ENCODE measurements at regions not wholly inside any gene's neighbourhood (a gene's known extent, or its start where the extent isn't known, plus 50 kb on each side); places are given as distances from the start of the nearest gene placed in this dataset.

DNA sequence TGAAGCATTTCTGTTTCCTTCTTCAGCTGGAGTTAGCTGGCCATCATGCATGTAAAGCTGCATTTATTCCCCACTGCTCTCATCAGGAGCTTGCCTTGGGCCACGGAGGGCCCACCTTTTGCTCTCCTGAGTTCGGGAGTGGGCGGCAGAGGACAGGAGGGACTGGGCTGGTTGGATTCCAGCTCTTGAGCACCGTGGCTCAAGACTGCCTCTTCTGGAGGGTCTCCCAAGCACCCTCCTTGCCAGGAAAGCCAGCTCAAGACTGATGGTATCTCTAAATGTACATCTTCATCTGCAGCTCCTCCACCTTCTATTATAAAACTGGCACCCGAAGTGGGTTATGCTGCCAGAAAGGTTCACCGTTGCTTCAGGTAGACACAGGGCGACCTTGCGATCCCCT lies 399.6 kb upstream of the IRX1 start:
- ChIA-PET POLR2A (interaction anchor here (1.1 kb wide), 1 partner anchor 13 kb away, joined by 3 read pairs; no protein-coding TSS in a partner anchor), CTCF (ENCODE audit: low intra/inter-chr PET ratio) (no interaction called here)
- in situ Hi-C loops (cut with MboI), result no loop called here
- no peak overlapping the region for H3K4me3 ChIP-seq
- no peaks in the 10 kb centered on the region for H3K79me2 ChIP-seq (ENCODE audit: control insufficient read depth, insufficient read depth, low read length)
- 0% methylated on average over 8 of the region's 8 CpGs for WGBS (ENCODE audit: insufficient coverage, low coverage, missing lambda C conversion rate)
- no peaks in the 10 kb centered on the region for H3K9me3 ChIP-seq (replicated peaks; ENCODE audit: control insufficient read depth, insufficient read depth, low read depth, low read length)
- no peak overlapping the region for H3K27ac ChIP-seq (ENCODE audit: extremely low read depth, low read depth, low read length)
- H3K27me3 ChIP-seq (ENCODE audit: control insufficient read depth in 2 of 2, insufficient read depth in 2 of 2, low read length in 2 of 2), result peaks cover 16 to 47% of the 10 kb centered on the region in 2 experiments; a peak in 4 of 5 replicates
- no peaks in the 10 kb centered on the region for H3K4me1 ChIP-seq (replicated peaks in 1 of 2; ENCODE audit: control insufficient read depth in 2 of 2, insufficient read depth in 2 of 2, low read length in 2 of 2)
- no peaks in the 10 kb centered on the region for H3K9me1 ChIP-seq (ENCODE audit: control insufficient read depth, insufficient read depth, low read length)
- no peak overlapping the region for H3K4me2 ChIP-seq (ENCODE audit: insufficient read depth, low read length)
- ATAC-seq (no peak), DNase-seq (ENCODE audit: extremely low read depth in 1 of 4, low spot score in 3 of 4) (no peak), FAIRE-seq (no peak)
- no TSS peak for BruUV-seq (replicated peaks)
- intact Hi-C loops (cut with micrococcal nuclease), result no loop called here
- no peaks in the 10 kb centered on the region for H3K36me3 ChIP-seq (ENCODE audit: control insufficient read depth, insufficient read depth, low read length)
- no peaks in the 10 kb centered on the region; the same call in 1 of the 2 replicates for H4K20me1 ChIP-seq (replicated peaks; ENCODE audit: control insufficient read depth, insufficient read depth, low read length)
- H3K9ac ChIP-seq (ENCODE audit: insufficient read depth in 1 of 2, low read depth in 2 of 2, low read length in 2 of 2), result no peak overlapping the region
- TF ChIP-seq SRSF3 (IDR thresholded peaks at IDR 0.05; ENCODE audit: insufficient read depth, low read length), result no peak
- no peak for TF ChIP-seq ZNF24 (IDR thresholded peaks at IDR 0.05)
- no peak for TF ChIP-seq ZFP1 (CRISPR knock-in tag; IDR thresholded peaks at IDR 0.05)
- no peak for TF ChIP-seq ELF1 (tag; IDR thresholded peaks at IDR 0.05)
- no peak overlapping the region for H2AFZ ChIP-seq (ENCODE audit: low read depth, low read length)

- Histone ChIP-seq H4K20me1 (replicated peaks; ENCODE audit: control insufficient read depth, insufficient read depth, low read length) (no peaks in the 10 kb centered on the region; the same call in 1 of the 2 replicates), H2AFZ (ENCODE audit: low read depth, low read length) (no peak overlapping the region), H3K4me2 (ENCODE audit: insufficient read depth, low read length) (no peak overlapping the region), H3K27ac (ENCODE audit: extremely low read depth, low read depth, low read length) (no peak overlapping the region), H3K9me3 (replicated peaks; ENCODE audit: control insufficient read depth, insufficient read depth, low read depth, low read length) (no peaks in the 10 kb centered on the region), H3K9ac (ENCODE audit: insufficient read depth in 1 of 2, low read depth in 2 of 2, low read length in 2 of 2) (no peak overlapping the region), H3K27me3 (ENCODE audit: control insufficient read depth in 2 of 2, insufficient read depth in 2 of 2, low read length in 2 of 2) (peaks cover 22 to 39% of the 10 kb centered on the region in 2 experiments; a peak in 4 of 5 replicates), H3K9me1 (ENCODE audit: control insufficient read depth, insufficient read depth, low read length) (no peaks in the 10 kb centered on the region), H3K79me2 (ENCODE audit: control insufficient read depth, insufficient read depth, low read length) (no peaks in the 10 kb centered on the region), H3K36me3 (ENCODE audit: control insufficient read depth, insufficient read depth, low read length) (no peaks in the 10 kb centered on the region), H3K4me3 (no peak overlapping the region), H3K4me1 (replicated peaks in 1 of 2; ENCODE audit: control insufficient read depth in 2 of 2, insufficient read depth in 2 of 2, low read length in 2 of 2) (no peaks in the 10 kb centered on the region)
- no TSS peak for BruUV-seq (replicated peaks)
- ChIA-PET CTCF (ENCODE audit: low intra/inter-chr PET ratio) (no interaction called here), POLR2A (no interaction called here)
- in situ Hi-C loops (cut with MboI) (no loop called here), intact Hi-C loops (cut with micrococcal nuclease) (no loop called here)
- WGBS (ENCODE audit: insufficient coverage, low coverage, missing lambda C conversion rate), result 0% methylated on average over 13 of the region's 13 CpGs
- TF ChIP-seq ARNT (IDR thresholded peaks at IDR 0.05) (no peak), GTF3C2 (IDR thresholded peaks at IDR 0.05; ENCODE audit: borderline replicate concordance, extremely low read depth, insufficient read length) (no peak), ZNF3 (CRISPR knock-in tag; IDR thresholded peaks at IDR 0.05) (no peak), FOXJ2 (tag; IDR thresholded peaks at IDR 0.05) (no peak), STAT5A (IDR thresholded peaks at IDR 0.05; ENCODE audit: borderline replicate concordance, low read length) (no peak)
- ATAC-seq (no peak), DNase-seq (ENCODE audit: extremely low read depth in 1 of 4, low spot score in 3 of 4) (no peak), FAIRE-seq (no peak)
Observed at GRCh38 chr5:3194684-3195083, 400.9 kb upstream of the IRX1 start.
